ENCODE measurements at regions not wholly inside any gene's neighbourhood (a gene's known extent, or its start where the extent isn't known, plus 50 kb on each side); places are given as distances from the start of the nearest gene placed in this dataset.

DNA sequence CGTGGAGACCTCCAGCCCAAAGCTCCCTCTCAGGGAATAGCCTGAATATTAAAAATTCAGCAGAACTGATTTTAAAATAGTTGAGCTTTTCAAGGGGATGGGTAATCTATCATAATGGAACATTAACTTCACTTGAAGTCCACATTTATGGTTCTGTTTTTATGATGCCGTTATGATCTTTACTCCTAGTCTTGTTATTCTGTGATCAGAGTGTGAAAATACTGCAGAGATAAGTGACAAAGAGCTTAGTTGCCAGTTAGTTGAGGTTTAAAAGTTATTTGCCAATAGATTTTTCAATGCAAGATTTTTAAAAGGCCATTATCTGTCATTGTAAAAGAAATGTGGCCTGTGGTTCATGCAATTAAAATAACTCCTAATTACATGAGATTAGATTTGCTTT, 189.9 kb upstream of the RGMB start:
- CTCF ChIA-PET: no interaction called here
- H3K4me3 Mint-ChIP-seq: no peak overlapping the region
- H3K27ac Mint-ChIP-seq: no peak overlapping the region

DNA sequence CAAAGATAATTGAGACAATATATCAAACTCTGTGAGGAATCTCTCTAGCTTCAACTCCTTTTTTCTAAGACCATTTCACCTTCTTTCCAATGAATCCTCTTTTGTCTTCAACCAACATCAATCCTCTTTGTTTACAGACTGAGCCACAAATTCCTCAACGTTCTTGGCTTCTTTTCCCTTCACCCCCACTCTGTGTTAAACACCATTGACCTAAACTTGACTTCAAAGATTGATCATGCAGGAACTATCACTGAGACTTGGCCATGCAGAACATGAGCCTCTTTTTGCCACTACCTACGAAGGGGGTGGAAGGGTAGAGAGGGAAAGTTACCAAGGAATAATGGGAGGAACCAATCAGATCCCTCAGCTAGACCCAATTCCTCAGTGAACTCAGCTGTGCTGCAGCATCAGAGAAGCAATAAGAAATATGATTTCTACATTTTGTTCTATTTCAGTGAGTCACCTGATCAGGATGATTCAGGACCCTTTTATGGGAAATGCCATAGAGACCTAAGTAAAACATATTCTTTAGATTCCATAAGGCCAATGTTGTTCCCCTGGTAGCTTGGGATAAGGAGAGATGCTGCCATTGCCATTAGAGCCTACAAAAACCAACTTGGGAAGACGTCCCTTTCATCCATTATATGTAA, 187.7 kb upstream of the RGMB start:
- Mint-ChIP-seq H3K4me3 (no peak overlapping the region), H3K27me3 (ENCODE audit: low read depth) (no peaks in the 10 kb centered on the region), H3K36me3 (ENCODE audit: low read depth) (no peaks in the 10 kb centered on the region), H3K4me1 (ENCODE audit: low read depth) (no peaks in the 10 kb centered on the region), H3K27ac (no peak overlapping the region), H3K9me3 (ENCODE audit: insufficient read depth) (no peaks in the 10 kb centered on the region)
- DNase-seq (no peak), ATAC-seq (no peak)
- ChIA-PET CTCF (no interaction called here), POLR2A (no interaction called here)

More for the DNA sequence above, 189.9 kb upstream of the RGMB start:
- H3K9me3 Mint-ChIP-seq (ENCODE audit: insufficient read depth): no peaks in the 10 kb centered on the region
- DNase-seq: no peak
- H3K36me3 Mint-ChIP-seq (ENCODE audit: low read depth): no peaks in the 10 kb centered on the region
- ATAC-seq: no peak
- H3K27me3 Mint-ChIP-seq (ENCODE audit: low read depth): no peaks in the 10 kb centered on the region
- POLR2A ChIA-PET: no interaction called here
- no peaks in the 10 kb centered on the region for H3K4me1 Mint-ChIP-seq (ENCODE audit: low read depth)

DNA sequence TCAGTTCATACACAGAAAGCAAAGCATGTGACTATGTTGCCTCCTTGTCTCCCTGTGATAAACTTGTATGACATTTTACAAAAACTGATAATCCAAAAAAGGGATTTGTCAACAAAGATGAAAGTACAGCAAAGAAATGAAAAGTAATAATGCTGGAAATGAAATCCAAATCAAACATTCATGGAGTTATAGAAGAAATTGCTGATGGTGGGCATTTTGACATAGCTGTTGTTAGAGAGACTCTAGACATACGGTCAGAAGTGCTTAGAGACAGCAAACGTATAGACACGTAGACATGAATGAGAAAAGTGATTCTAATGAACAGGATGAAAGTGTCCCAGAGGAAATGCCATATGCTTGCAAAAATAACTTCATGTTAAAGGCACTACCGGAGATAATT, 186.9 kb upstream of the RGMB start:
- CTCF ChIA-PET: no interaction called here

DNA sequence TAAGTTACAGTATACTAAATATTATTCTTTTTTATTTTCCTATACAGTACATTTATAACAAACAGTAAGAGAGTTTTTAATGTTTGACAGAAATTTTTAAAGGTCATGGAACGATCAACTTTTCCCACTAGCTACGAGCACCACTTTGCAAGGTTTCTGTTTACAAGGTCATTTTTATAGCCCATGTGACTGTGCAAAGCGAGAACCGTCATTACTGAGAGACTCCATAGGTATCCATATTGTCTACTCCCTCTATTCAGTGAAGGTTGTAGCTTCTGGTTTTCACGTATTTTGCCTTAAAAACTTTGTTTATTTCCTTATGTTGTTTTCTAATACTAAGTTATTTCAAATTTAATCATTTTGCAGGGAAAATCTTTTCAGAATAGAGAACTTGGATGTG, 186.3 kb upstream of the RGMB start:
- DNase-seq (no peak), ATAC-seq (no peak)
- ChIA-PET POLR2A (no interaction called here), CTCF (no interaction called here)
- H3K4me3 Mint-ChIP-seq: no peak overlapping the region
- no peak overlapping the region for H3K27ac Mint-ChIP-seq
- H3K27me3 Mint-ChIP-seq (ENCODE audit: low read depth): no peaks in the 10 kb centered on the region
- no peaks in the 10 kb centered on the region for H3K36me3 Mint-ChIP-seq (ENCODE audit: low read depth)
- no peaks in the 10 kb centered on the region for H3K9me3 Mint-ChIP-seq (ENCODE audit: insufficient read depth)
- no peaks in the 10 kb centered on the region for H3K4me1 Mint-ChIP-seq (ENCODE audit: low read depth)

More for the DNA sequence above, 186.9 kb upstream of the RGMB start:
- Mint-ChIP-seq H3K4me1 (ENCODE audit: low read depth) (no peaks in the 10 kb centered on the region), H3K27me3 (ENCODE audit: low read depth) (no peaks in the 10 kb centered on the region), H3K9me3 (ENCODE audit: insufficient read depth) (no peaks in the 10 kb centered on the region), H3K27ac (no peak overlapping the region), H3K4me3 (no peak overlapping the region), H3K36me3 (ENCODE audit: low read depth) (no peaks in the 10 kb centered on the region)
- POLR2A ChIA-PET: no interaction called here
- no peak for DNase-seq
- no peak for ATAC-seq

DNA sequence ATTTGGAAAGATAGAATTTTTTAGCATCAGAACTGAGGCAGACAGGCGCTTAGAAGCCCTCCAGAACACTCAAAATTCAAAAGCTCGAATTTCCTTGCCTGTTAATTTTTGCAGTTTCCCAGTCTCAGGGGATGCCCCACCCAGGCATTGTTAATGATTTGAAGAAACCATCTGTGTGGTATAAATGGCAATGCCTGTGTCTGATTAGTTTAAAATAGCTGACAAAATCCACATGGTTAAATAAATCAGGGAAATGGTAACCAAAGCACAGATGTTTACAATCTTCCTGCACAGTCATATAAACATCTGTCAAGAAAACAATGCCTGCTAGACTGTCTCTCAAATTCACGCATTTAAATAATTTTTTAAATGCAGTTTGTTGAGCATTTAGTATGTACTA, 185.2 kb upstream of the RGMB start:
- Mint-ChIP-seq H3K27me3 (ENCODE audit: low read depth) (no peaks in the 10 kb centered on the region), H3K4me1 (ENCODE audit: low read depth) (no peaks in the 10 kb centered on the region), H3K36me3 (ENCODE audit: low read depth) (no peaks in the 10 kb centered on the region), H3K4me3 (no peak overlapping the region), H3K9me3 (ENCODE audit: insufficient read depth) (no peaks in the 10 kb centered on the region), H3K27ac (no peak overlapping the region)
- ATAC-seq: no peak
- ChIA-PET CTCF (no interaction called here), POLR2A (no interaction called here)
- no peak for DNase-seq

DNA sequence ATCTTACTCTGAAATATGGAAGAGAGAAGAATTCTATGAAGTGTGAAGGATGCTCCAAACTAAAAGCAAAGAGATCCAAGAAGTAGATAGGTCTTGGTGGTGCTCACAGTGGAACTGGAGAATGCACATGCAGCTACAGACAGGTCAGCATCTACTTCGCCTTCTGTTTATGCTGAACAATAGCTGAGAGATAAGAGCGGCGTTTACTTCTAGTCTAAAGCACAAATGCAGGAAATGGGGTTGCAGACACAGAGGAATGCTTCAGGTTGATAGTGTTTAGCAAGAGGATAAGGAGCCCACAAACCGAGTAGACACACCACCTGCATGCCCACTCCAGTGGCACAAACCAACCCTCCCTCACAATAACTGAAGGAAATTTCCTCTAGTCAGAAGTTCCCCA, 180.0 kb upstream of the RGMB start:
- POLR2A ChIA-PET: no interaction called here
- DNase-seq: no peak
- no peak for ATAC-seq
- Mint-ChIP-seq H3K36me3 (ENCODE audit: low read depth) (no peaks in the 10 kb centered on the region), H3K4me3 (no peak overlapping the region), H3K27ac (no peak overlapping the region), H3K4me1 (ENCODE audit: low read depth) (no peaks in the 10 kb centered on the region), H3K27me3 (ENCODE audit: low read depth) (no peaks in the 10 kb centered on the region), H3K9me3 (ENCODE audit: insufficient read depth) (no peaks in the 10 kb centered on the region)
- CTCF ChIA-PET: no interaction called here

DNA sequence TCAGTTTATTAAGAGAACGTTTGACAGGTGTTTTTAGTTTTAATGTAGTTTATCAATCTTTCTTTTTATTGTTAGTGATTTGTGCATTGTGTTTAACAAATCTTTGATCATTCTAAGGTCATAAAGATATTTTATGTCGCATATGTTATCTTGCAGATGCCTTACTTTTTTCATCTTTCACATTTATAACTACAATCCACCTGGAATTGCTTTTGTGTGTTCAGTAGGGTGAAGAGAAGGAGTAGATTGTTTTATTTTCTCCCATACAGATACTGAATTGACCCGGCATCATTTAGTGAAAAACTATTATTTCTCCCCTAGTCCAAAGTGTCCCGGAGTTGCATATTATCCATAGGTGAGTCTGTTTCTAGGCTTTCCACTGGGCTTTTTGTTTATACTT, 179.4 kb upstream of the RGMB start:
- H3K27ac Mint-ChIP-seq: no peak overlapping the region

DNA sequence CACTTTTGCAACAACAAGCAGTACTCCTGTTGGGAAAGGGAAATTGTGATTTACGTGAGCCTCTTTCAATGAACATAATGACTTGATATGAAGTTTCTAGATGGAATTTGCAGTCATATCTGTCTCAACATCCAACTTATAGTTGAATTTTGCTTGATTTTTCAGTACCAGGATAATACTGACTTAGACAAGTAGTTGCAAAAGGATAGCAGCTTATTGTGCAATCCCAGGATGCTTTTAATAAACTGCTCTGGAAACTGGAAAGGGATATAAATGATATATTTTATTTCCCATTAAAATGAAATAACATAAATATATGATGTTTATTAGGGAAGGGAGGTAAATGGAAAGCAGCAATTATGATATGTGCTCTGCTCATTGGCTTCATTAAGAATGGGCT, 174.4 kb upstream of the RGMB start:
- Mint-ChIP-seq H3K36me3 (ENCODE audit: low read depth) (no peaks in the 10 kb centered on the region), H3K4me3 (no peak overlapping the region), H3K27me3 (ENCODE audit: low read depth) (no peaks in the 10 kb centered on the region), H3K9me3 (ENCODE audit: insufficient read depth) (no peaks in the 10 kb centered on the region), H3K4me1 (ENCODE audit: low read depth) (no peaks in the 10 kb centered on the region), H3K27ac (no peak overlapping the region)
- no peak for ATAC-seq
- POLR2A ChIA-PET: no interaction called here
- no peak for DNase-seq
- CTCF ChIA-PET: no interaction called here

More for the DNA sequence above, 179.4 kb upstream of the RGMB start:
- ATAC-seq: no peak
- CTCF ChIA-PET: no interaction called here
- Mint-ChIP-seq H3K36me3 (ENCODE audit: low read depth) (no peaks in the 10 kb centered on the region), H3K4me1 (ENCODE audit: low read depth) (no peaks in the 10 kb centered on the region), H3K27me3 (ENCODE audit: low read depth) (no peaks in the 10 kb centered on the region), H3K9me3 (ENCODE audit: insufficient read depth) (no peaks in the 10 kb centered on the region), H3K4me3 (no peak overlapping the region)
- POLR2A ChIA-PET: no interaction called here
- no peak for DNase-seq

DNA sequence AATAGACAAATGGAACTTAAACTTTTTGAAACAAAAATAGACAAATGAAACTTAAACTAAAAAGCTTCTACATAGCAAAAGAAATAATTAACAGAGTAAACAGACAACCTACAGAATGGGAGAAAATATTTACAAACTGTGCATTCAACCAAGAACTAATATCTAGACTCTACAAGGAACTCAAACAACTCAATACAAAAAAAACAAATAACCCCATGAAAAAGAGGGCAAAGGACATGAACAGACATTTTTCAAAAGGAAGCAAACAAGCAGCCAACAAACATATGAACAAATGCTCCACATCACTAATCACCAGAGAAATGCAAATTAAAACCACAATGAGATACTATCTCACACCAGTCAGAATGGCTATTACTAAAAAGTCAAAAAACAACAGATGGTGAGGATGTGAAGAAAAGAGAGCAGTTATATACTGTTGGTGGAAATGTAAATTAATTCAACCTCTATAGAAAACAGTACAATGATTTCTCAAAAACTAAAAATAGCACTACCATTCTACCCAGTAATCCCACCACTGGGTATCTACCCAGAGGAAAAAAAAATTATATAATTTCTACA, 170.8 kb upstream of the RGMB start:
- CTCF ChIA-PET: no interaction called here
- no peaks in the 10 kb centered on the region for H3K27me3 Mint-ChIP-seq (ENCODE audit: low read depth)
- H3K9me3 Mint-ChIP-seq (ENCODE audit: insufficient read depth): no peaks in the 10 kb centered on the region
- DNase-seq (no peak), ATAC-seq (no peak)
- H3K27ac Mint-ChIP-seq: no peak overlapping the region
- POLR2A ChIA-PET: no interaction called here
- H3K4me3 Mint-ChIP-seq: no peak overlapping the region
- H3K4me1 Mint-ChIP-seq (ENCODE audit: low read depth): no peaks in the 10 kb centered on the region
- no peaks in the 10 kb centered on the region for H3K36me3 Mint-ChIP-seq (ENCODE audit: low read depth)

DNA sequence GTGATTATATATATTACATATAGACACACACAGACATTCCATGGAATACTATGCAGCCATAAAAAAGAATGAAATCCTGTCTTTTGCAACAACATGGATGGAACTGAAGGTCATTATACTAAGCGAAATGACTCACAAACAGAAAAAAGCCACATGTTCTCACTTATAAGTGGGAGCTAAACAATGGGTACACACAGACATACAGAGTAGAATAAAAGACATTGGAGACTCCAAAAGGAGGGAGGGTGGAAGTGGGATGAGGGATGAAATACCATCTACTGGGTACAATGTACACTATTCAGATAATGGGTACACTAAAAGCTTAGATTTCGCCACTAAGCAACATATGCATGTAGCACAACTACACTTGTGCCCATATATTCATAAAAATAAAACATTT, 170.0 kb upstream of the RGMB start:
- Mint-ChIP-seq H3K27ac (no peak overlapping the region), H3K9me3 (ENCODE audit: insufficient read depth) (no peaks in the 10 kb centered on the region), H3K4me1 (ENCODE audit: low read depth) (no peaks in the 10 kb centered on the region), H3K36me3 (ENCODE audit: low read depth) (no peaks in the 10 kb centered on the region), H3K4me3 (no peak overlapping the region), H3K27me3 (ENCODE audit: low read depth) (no peaks in the 10 kb centered on the region)
- CTCF ChIA-PET: no interaction called here
- DNase-seq: no peak
- POLR2A ChIA-PET: no interaction called here
- no peak for ATAC-seq

DNA sequence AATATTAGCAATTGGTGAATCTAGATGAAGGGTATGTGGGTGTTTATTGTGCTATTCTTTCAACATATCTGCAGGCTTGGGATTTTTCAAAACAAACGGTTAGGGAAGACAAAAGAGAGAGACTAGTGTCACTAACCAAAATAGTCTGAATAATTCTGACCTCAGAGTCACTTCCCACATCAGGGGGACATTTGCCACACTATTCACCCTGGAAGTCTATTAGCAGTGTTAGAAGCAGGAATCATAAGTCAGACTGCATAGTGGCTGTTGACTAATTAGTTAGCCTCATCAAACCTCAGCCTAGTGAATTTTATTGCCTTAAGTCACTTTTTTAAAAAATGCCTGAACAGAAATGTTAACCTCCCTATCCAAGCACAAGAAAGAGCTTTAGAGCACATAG, 169.2 kb upstream of the RGMB start:
- H3K27me3 Mint-ChIP-seq (ENCODE audit: low read depth): no peaks in the 10 kb centered on the region
- no peak overlapping the region for H3K27ac Mint-ChIP-seq
- POLR2A ChIA-PET: no interaction called here
- CTCF ChIA-PET: no interaction called here
- ATAC-seq (no peak), DNase-seq (no peak)
- no peaks in the 10 kb centered on the region for H3K9me3 Mint-ChIP-seq (ENCODE audit: insufficient read depth)
- H3K4me1 Mint-ChIP-seq (ENCODE audit: low read depth): no peaks in the 10 kb centered on the region
- H3K36me3 Mint-ChIP-seq (ENCODE audit: low read depth): no peaks in the 10 kb centered on the region
- no peak overlapping the region for H3K4me3 Mint-ChIP-seq

DNA sequence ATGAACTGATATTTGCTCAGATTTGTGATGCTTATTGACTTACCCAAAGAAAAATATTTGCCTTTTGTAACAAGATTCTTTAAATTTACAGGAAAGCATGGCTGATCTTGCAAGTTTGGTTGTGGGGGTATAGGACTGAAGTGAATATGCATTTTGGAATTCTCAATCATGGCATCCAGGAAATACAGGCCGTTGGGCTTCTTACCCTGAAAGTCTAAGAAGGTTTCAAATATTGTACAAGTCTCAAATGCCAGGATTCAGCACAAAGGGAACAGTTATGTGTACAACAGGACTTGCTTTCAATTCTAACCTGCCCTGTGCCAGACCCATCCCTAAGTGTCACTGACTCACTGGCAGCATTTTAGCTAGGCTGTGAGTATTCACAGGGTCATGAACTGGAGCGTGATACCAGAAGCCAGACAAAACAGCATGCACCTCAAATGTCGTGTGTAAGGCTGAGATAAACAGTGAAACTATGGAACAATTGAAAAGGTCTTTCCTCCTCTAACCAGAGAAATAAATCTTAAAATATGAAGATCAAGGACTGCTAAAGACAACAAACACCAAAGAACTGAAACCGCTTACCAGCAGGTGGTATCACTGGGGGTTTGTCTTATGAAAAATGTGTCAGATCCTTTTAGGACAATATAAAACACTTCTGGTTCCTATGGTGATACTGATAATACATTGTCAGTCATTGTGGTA, 168.6 kb upstream of the RGMB start:
- ATAC-seq (no peak), DNase-seq (no peak)
- Mint-ChIP-seq H3K27me3 (ENCODE audit: low read depth) (no peaks in the 10 kb centered on the region), H3K9me3 (ENCODE audit: insufficient read depth) (no peaks in the 10 kb centered on the region), H3K27ac (no peak overlapping the region), H3K36me3 (ENCODE audit: low read depth) (no peaks in the 10 kb centered on the region), H3K4me3 (no peak overlapping the region), H3K4me1 (ENCODE audit: low read depth) (no peaks in the 10 kb centered on the region)
- CTCF ChIA-PET: no interaction called here
- POLR2A ChIA-PET: no interaction called here

DNA sequence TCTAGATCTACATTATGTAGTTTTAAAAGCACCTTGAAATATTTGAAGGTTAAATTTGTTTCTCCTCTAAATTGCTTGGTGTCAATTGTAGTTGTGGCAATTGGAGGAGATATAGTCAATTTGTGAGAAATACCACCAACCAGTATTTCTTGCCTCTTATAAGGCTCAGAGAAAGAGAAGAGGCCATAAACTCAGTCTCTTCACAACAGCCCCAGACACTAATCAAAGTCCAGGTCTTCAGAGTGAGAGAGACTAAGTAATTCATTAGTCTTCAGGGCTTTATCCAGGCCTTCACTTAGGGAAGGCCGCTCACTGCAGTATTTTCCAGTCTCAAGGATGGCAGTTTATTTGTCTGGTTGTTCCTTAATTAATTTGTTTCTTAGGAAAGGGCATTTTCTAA, 168.0 kb upstream of the RGMB start:
- Mint-ChIP-seq H3K4me3 (no peak overlapping the region), H3K36me3 (ENCODE audit: low read depth) (no peaks in the 10 kb centered on the region), H3K4me1 (ENCODE audit: low read depth) (no peaks in the 10 kb centered on the region), H3K9me3 (ENCODE audit: insufficient read depth) (no peaks in the 10 kb centered on the region), H3K27ac (no peak overlapping the region), H3K27me3 (ENCODE audit: low read depth) (no peaks in the 10 kb centered on the region)
- CTCF ChIA-PET: no interaction called here
- ATAC-seq: no peak
- POLR2A ChIA-PET: no interaction called here
- DNase-seq: no peak
